Glutamatergic neuron (in vitro differentiated cells): ENCODE measurements at regions not wholly inside any gene's neighbourhood (a gene's known extent, or its start where the extent isn't known, plus 50 kb on each side); places are given as distances from the start of the nearest gene placed in this dataset.

Experiments
- DNase-seq: peaks from one replicate; pipeline ENCODE4 v3.0.0; 2022
- H3K27ac Mint-ChIP-seq: one replicate; pipeline ENCODE4 v1.8.0; 2020; ENCODE audit warnings: mild to moderate bottlenecking, mixed read lengths, inconsistent platforms; ENCODE audit not compliant: unreplicated experiment
- H3K27me3 Mint-ChIP-seq: one replicate; pipeline ENCODE4 v1.8.0; 2020; ENCODE audit warnings: mild to moderate bottlenecking, moderate library complexity, mixed read lengths, inconsistent platforms; ENCODE audit not compliant: unreplicated experiment
- H3K36me3 Mint-ChIP-seq: one replicate; pipeline ENCODE4 v1.8.0; 2020; ENCODE audit warnings: mild to moderate bottlenecking, mixed read lengths, inconsistent platforms; ENCODE audit not compliant: unreplicated experiment
- H3K4me1 Mint-ChIP-seq: one replicate; pipeline ENCODE4 v1.8.0; 2020; ENCODE audit warnings: mild to moderate bottlenecking, low read depth, mixed read lengths, inconsistent platforms; ENCODE audit not compliant: unreplicated experiment
- H3K4me3 Mint-ChIP-seq: one replicate; pipeline ENCODE4 v1.8.0; 2020; ENCODE audit warnings: mild to moderate bottlenecking, mixed read lengths, inconsistent platforms; ENCODE audit not compliant: unreplicated experiment
- H3K9me3 Mint-ChIP-seq: one replicate; pipeline ENCODE4 v1.8.0; 2020; ENCODE audit warnings: mild to moderate bottlenecking, moderate library complexity, mixed read lengths, inconsistent platforms; ENCODE audit not compliant: unreplicated experiment
- CTCF ChIP-seq: fragments of 200-600 bp; sonication (generic); IDR thresholded peaks from one replicate; pipeline ENCODE4 v1.5.0; 2021; ENCODE audit not compliant: partially characterized antibody, unreplicated experiment

GRCh38 chr16:13573903-13574302, 346.1 kb upstream of the ERCC4 start:
- TF ChIP-seq CTCF = no peak
- H3K27ac Mint-ChIP-seq = no peak overlapping the region
- H3K4me3 Mint-ChIP-seq = no peak overlapping the region
- no peaks in the 10 kb centered on the region for H3K4me1 Mint-ChIP-seq
- no peaks in the 10 kb centered on the region for H3K36me3 Mint-ChIP-seq
- DNase-seq = no peak
- H3K27me3 Mint-ChIP-seq = peaks cover 1% of the 10 kb centered on the region
- H3K9me3 Mint-ChIP-seq = no peaks in the 10 kb centered on the region

GRCh38 chr16:13586051-13586450, 333.9 kb upstream of the ERCC4 start:
- no peaks in the 10 kb centered on the region for H3K27me3 Mint-ChIP-seq
- no peak overlapping the region for H3K4me3 Mint-ChIP-seq
- no peak overlapping the region for H3K27ac Mint-ChIP-seq
- no peaks in the 10 kb centered on the region for H3K36me3 Mint-ChIP-seq
- no peaks in the 10 kb centered on the region for H3K4me1 Mint-ChIP-seq
- TF ChIP-seq CTCF = no peak
- no peak for DNase-seq
- H3K9me3 Mint-ChIP-seq = no peaks in the 10 kb centered on the region

DNA sequence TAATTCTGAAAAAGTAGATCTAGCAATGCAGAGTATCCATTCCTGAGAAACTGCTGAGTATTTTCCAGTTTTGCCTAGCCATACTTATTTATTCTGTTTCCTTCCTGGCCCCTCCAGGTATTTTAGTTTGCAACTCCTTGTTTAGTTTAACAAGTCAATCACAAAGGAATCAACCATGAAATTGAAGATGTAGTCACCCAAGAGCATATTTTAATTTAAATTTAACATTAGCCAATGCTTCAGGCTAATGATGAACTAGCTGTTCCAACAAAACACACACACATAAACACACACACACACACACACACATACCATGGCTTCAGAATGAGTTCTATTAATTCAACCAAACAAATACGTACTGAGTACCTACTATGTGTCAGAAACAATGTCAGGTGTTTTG, 332.8 kb upstream of the ERCC4 start:
- Mint-ChIP-seq H3K9me3 (no peaks in the 10 kb centered on the region), H3K36me3 (no peaks in the 10 kb centered on the region)

DNA sequence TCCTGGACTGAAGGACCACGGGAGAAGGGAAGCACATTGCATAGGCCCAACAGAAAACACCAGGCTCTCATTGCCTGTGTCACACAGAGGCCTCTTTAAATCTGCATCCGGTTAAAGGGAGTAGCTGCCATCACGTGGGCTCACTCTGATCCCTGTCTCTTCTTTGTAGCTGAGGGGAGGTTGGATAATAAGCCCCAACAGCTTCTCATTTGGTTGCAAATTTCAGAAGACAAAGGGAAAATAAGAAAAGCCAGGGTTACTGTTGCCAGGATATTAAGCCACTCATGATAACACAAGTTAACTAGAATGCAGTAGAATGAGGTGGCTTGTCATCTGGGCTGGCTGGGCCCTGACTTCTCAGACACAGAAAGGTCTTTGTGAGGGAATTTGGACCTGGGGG, 325.1 kb upstream of the ERCC4 start:
- H3K4me1 Mint-ChIP-seq = no peaks in the 10 kb centered on the region
- peaks cover 2% of the 10 kb centered on the region for H3K9me3 Mint-ChIP-seq
- no peak overlapping the region for H3K4me3 Mint-ChIP-seq
- no peak overlapping the region for H3K27ac Mint-ChIP-seq
- TF ChIP-seq CTCF = no peak
- no peak for DNase-seq
- H3K36me3 Mint-ChIP-seq = no peaks in the 10 kb centered on the region
- H3K27me3 Mint-ChIP-seq = no peaks in the 10 kb centered on the region

More for the DNA sequence above, 332.8 kb upstream of the ERCC4 start:
- Mint-ChIP-seq H3K27ac (no peak overlapping the region), H3K4me1 (no peaks in the 10 kb centered on the region), H3K27me3 (no peaks in the 10 kb centered on the region), H3K4me3 (no peak overlapping the region)
- no peak for DNase-seq
- no peak for TF ChIP-seq CTCF

DNA sequence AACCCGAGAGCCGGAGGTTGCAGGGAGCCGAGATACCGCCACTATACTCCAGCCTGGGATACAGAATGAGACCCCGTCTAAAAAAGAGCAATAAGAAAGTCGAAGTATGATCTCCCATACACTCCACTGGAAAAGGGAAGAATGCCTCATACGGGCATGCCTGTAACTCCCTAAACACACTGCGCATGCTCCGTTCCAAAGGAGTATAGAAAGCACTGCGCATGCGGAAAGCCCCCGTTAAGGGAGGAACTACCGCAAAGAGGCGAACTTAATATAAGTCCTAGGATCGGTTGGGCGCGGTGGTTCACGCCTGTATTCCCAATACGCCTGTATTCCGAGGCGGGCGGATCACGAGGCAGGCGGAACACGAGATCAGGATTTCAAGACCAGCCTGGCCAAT, 313.1 kb upstream of the ERCC4 start:
- no peak for DNase-seq
- TF ChIP-seq CTCF = no peak
- no peaks in the 10 kb centered on the region for H3K4me1 Mint-ChIP-seq
- no peak overlapping the region for H3K27ac Mint-ChIP-seq
- H3K36me3 Mint-ChIP-seq = no peaks in the 10 kb centered on the region
- H3K27me3 Mint-ChIP-seq = no peaks in the 10 kb centered on the region
- H3K9me3 Mint-ChIP-seq = peaks cover 1% of the 10 kb centered on the region
- no peak overlapping the region for H3K4me3 Mint-ChIP-seq
